OCI-LY7 (cell line): ENCODE measurements at regions not wholly inside any gene's neighbourhood (a gene's known extent, or its start where the extent isn't known, plus 50 kb on each side); places are given as distances from the start of the nearest gene placed in this dataset.

Experiments used
- BruUV-seq: library from RNA; stranded (reverse); fragments of 400-500 nt; replicated peaks from 2 replicates; lab custom pipeline; 2021; lab: Mats Ljungman, UMichigan
- CTCF ChIA-PET: fragments of 300-600 bp; sonication (Branson Sonifier 250); formaldehyde crosslinking; loops from one replicate; lab custom pipeline; 2022; ENCODE audit warnings: antibody characterized with exemption; ENCODE audit not compliant: unreplicated experiment; lab: Charles Lee
- POLR2A ChIA-PET: fragments of 300-600 bp; sonication (Branson Sonifier 250); formaldehyde crosslinking; loops from one replicate; lab custom pipeline; 2022; ENCODE audit warnings: antibody characterized with exemption; lab: Charles Lee
- DNase-seq: peaks from one replicate; pipeline ENCODE4 v3.0.0-alpha.2; 2015; ENCODE audit warnings: low spot score
- H2AFZ ChIP-seq: fragments of 200-600 bp; sonication (generic), shearing (Covaris generic); 2 replicates; pipeline ENCODE4 v1.6.1; 2014; ENCODE audit warnings: mild to moderate bottlenecking, antibody characterized with exemption, low read length, moderate library complexity
- H3K27ac ChIP-seq: fragments of 200-600 bp; sonication (generic); 2 replicates; pipeline ENCODE4 v1.5.1; 2014; ENCODE audit warnings: mixed run types, low read depth, mild to moderate bottlenecking, moderate library complexity, low read length, inconsistent platforms; ENCODE audit not compliant: poor library complexity, severe bottlenecking
- H3K36me3 ChIP-seq: fragments of 200-600 bp; sonication (generic); 2 replicates; pipeline ENCODE4 v1.6.1; 2014; ENCODE audit warnings: mild to moderate bottlenecking, antibody characterized with exemption, low read length, moderate library complexity, mixed read lengths; ENCODE audit not compliant: insufficient read depth
- H3K4me1 ChIP-seq: fragments of 200-600 bp; sonication (generic); 2 replicates; pipeline ENCODE4 v1.5.1; 2014; ENCODE audit warnings: mild to moderate bottlenecking, low read length; ENCODE audit not compliant: insufficient read depth, poor library complexity, severe bottlenecking
- H3K4me2 ChIP-seq: fragments of 200-600 bp; sonication (generic); 2 replicates; pipeline ENCODE4 v1.6.1; 2014; ENCODE audit warnings: mild to moderate bottlenecking, low read length
- H3K4me3 ChIP-seq: fragments of 200-600 bp; sonication (generic); 2 replicates; pipeline ENCODE4 v1.5.1; 2014; ENCODE audit warnings: mild to moderate bottlenecking, low read depth, low read length; ENCODE audit not compliant: poor library complexity, severe bottlenecking
- H3K79me2 ChIP-seq: fragments of 200-600 bp; sonication (generic); 2 replicates; pipeline ENCODE4 v1.6.1; 2016; ENCODE audit warnings: low read depth, mild to moderate bottlenecking, low read length, moderate library complexity, mixed read lengths; ENCODE audit not compliant: insufficient read depth
- H3K9me2 ChIP-seq: fragments of 200-600 bp; sonication (generic); 2 replicates; pipeline ENCODE4 v1.6.1; 2016; ENCODE audit warnings: mild to moderate bottlenecking, low read length, mixed read lengths; ENCODE audit not compliant: insufficient read depth
- H3K9me3 ChIP-seq: fragments of 200-600 bp; sonication (generic); 2 replicates; pipeline ENCODE4 v1.6.1; 2014; ENCODE audit warnings: mild to moderate bottlenecking, mixed run types, low read length, mixed read lengths
- H4K20me1 ChIP-seq: fragments of 200-600 bp; sonication (generic); 2 replicates; pipeline ENCODE4 v1.6.1; 2014; ENCODE audit warnings: mild to moderate bottlenecking, antibody characterized with exemption, low read length, moderate library complexity, mixed read lengths; ENCODE audit not compliant: insufficient read depth
- EZH2phosphoT487 ChIP-seq: fragments of 200-600 bp; sonication (generic); IDR thresholded peaks from 2 replicates; pipeline ENCODE4 v1.6.1; 2018; ENCODE audit warnings: low read depth, borderline replicate concordance, mild to moderate bottlenecking, mixed run types, antibody characterized with exemption, low read length, moderate library complexity, mixed read lengths
- intact Hi-C: fragments of 100-400 bp; cut with micrococcal nuclease; formaldehyde crosslinking; loops from one replicate; pipeline ENCODE4 v1.10.0; 2022; ENCODE audit not compliant: unreplicated experiment
- TF ChIP-seq, protein P1 (sequence below): fragments of 200-600 bp; sonication (generic); conservative IDR thresholded peaks from 2 replicates; pipeline ENCODE4 v1.5.1; 2014; ENCODE audit warnings: mild to moderate bottlenecking, antibody characterized with exemption, low read length, moderate library complexity, mixed read lengths

- BruUV-seq, result no TSS peak
These were observed 111.4 kb downstream of the COPS8 start for GRCh38 chr2:237196866-237197618.

DNA sequence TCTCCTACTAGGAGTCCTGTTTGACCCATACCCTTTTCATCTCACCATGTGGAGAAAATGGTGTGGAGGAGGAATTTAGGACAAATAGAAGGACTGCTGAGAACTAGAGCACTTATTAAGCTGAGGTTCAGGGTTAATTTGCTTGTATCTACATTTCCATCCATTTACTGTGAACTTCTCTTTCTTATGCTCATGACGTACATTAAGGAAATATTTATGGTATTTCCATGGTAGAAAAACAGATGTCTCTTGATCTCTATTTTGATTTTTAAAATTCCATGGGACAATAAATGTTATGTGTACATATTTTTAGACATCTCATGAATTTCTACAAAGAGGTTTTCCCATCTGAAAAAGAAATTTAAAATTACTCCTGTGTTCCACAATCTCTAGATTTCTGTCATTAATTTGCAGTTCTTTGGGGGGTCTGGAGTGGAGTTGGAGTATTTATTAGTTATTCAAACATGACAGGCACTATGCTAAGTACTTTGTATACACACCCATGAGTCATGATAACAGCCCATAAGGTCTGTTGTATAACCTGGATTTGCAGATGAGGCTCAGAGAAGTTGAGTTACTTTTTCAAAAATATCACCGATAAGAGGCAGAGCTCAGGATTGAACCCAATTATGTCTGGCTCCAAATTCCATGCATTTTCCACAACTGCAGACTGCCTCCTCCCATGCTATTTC, 112.6 kb downstream of the COPS8 start:
- H3K36me3 ChIP-seq, result no peaks in the 10 kb centered on the region
- CTCF ChIA-PET, result no interaction called here
- intact Hi-C loops, result loop anchor here (2.0 kb wide), 1 partner anchor 40 kb away; no protein-coding TSS in a partner anchor

More at GRCh38 chr2:237196866-237197618, 111.4 kb downstream of the COPS8 start:
- Histone ChIP-seq H3K4me1 (peaks cover 14% of the 10 kb centered on the region), H3K36me3 (no peaks in the 10 kb centered on the region), H3K9me2 (no peaks in the 10 kb centered on the region), H3K79me2 (no peaks in the 10 kb centered on the region), H3K4me3 (no peak overlapping the region), H3K9me3 (no peaks in the 10 kb centered on the region), H3K4me2 (no peak overlapping the region), H4K20me1 (no peaks in the 10 kb centered on the region), H2AFZ (no peak overlapping the region), H3K27ac (no peak overlapping the region)
- no peak for DNase-seq
- POLR2A ChIA-PET, result interaction anchor here (0.6 to 1.5 kb wide), 8 partner anchors 9 to 503 kb away, joined by 3 to 5 read pairs (median 4); no protein-coding TSS in a partner anchor
- CTCF ChIA-PET, result interaction anchor here (0.6 to 1.2 kb wide), 2 partner anchors 73 to 627 kb away, joined by 3 read pairs; partner anchors contain the start of gene ACKR3
- intact Hi-C loops, result no loop called here
- TF ChIP-seq, protein P1, sequence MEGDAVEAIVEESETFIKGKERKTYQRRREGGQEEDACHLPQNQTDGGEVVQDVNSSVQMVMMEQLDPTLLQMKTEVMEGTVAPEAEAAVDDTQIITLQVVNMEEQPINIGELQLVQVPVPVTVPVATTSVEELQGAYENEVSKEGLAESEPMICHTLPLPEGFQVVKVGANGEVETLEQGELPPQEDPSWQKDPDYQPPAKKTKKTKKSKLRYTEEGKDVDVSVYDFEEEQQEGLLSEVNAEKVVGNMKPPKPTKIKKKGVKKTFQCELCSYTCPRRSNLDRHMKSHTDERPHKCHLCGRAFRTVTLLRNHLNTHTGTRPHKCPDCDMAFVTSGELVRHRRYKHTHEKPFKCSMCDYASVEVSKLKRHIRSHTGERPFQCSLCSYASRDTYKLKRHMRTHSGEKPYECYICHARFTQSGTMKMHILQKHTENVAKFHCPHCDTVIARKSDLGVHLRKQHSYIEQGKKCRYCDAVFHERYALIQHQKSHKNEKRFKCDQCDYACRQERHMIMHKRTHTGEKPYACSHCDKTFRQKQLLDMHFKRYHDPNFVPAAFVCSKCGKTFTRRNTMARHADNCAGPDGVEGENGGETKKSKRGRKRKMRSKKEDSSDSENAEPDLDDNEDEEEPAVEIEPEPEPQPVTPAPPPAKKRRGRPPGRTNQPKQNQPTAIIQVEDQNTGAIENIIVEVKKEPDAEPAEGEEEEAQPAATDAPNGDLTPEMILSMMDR, result no peak
- TF ChIP-seq EZH2phosphoT487, result no peak

More for the DNA sequence above, 112.6 kb downstream of the COPS8 start:
- Histone ChIP-seq H4K20me1 (no peaks in the 10 kb centered on the region), H3K9me3 (no peaks in the 10 kb centered on the region), H3K4me2 (no peak overlapping the region), H3K4me1 (peaks cover 14% of the 10 kb centered on the region), H3K79me2 (no peaks in the 10 kb centered on the region), H2AFZ (no peak overlapping the region), H3K4me3 (no peak overlapping the region), H3K27ac (no peak overlapping the region), H3K9me2 (no peaks in the 10 kb centered on the region)
- DNase-seq, result no peak
- no TSS peak for BruUV-seq
- TF ChIP-seq, protein P1, result no peak
- POLR2A ChIA-PET, result interaction anchor here (0.8 kb wide), 1 partner anchor 40 kb away, joined by 3 read pairs; no protein-coding TSS in a partner anchor
